Natural killer cell (primary cell): ENCODE measurements at regions not wholly inside any gene's neighbourhood (a gene's known extent, or its start where the extent isn't known, plus 50 kb on each side); places are given as distances from the start of the nearest gene placed in this dataset.

ENCODE experiments used
- ATAC-seq, 3 donors: fragments of 150-1000 bp in 2 of 3; fragments of 200-7000 bp in 1 of 3; cut with Tn5 transposase; 1 replicate in 1 of 3; 2 replicates in 2 of 3; pipeline ENCODE4 v1.10.0; 2021; ENCODE audit warnings: mild to moderate bottlenecking in 2 of 3, moderate library complexity in 2 of 3
- DNase-seq, 2 donors: peaks; one replicate each; pipeline versions ENCODE4 v3.0.0 to v3.0.0-alpha.2; 2013 to 2021; ENCODE audit warnings: mixed read lengths in 1 of 2
- H3K27ac ChIP-seq: one replicate; pipeline ENCODE4 v1.5.1; 2013; ENCODE audit warnings: mild to moderate bottlenecking, low read length
- H3K27me3 ChIP-seq: one replicate; pipeline ENCODE4 v1.6.1; 2013; ENCODE audit warnings: low read length; ENCODE audit not compliant: control insufficient read depth, insufficient read depth
- H3K36me3 ChIP-seq: one replicate; pipeline ENCODE4 v1.6.1; 2013; ENCODE audit warnings: low read length; ENCODE audit not compliant: control insufficient read depth, insufficient read depth
- H3K4me1 ChIP-seq: one replicate; pipeline ENCODE4 v1.6.1; 2013; ENCODE audit warnings: low read length; ENCODE audit not compliant: control insufficient read depth, insufficient read depth
- H3K4me3 ChIP-seq: one replicate; pipeline ENCODE4 v1.5.1; 2013; ENCODE audit warnings: low read length
- H3K9me3 ChIP-seq: one replicate; pipeline ENCODE4 v1.6.1; 2013; ENCODE audit warnings: low read length; ENCODE audit not compliant: control insufficient read depth, insufficient read depth
- H3K27ac Mint-ChIP-seq, 2 donors: one replicate each; pipeline ENCODE4 v1.8.0; 2022; ENCODE audit warnings: mild to moderate bottlenecking in 2 of 2, mixed read lengths in 2 of 2, moderate library complexity in 1 of 2
- H3K27me3 Mint-ChIP-seq, 2 donors: one replicate each; pipeline ENCODE4 v1.8.0; 2022; ENCODE audit warnings: low read depth in 2 of 2, mixed read lengths in 2 of 2
- H3K36me3 Mint-ChIP-seq: one replicate; pipeline ENCODE4 v1.8.0; 2022; ENCODE audit warnings: mixed read lengths
- H3K4me1 Mint-ChIP-seq, 2 donors: one replicate each; pipeline ENCODE4 v1.8.0; 2022; ENCODE audit warnings: mixed read lengths in 2 of 2
- H3K4me3 Mint-ChIP-seq: one replicate; pipeline ENCODE4 v1.8.0; 2022; ENCODE audit warnings: mild to moderate bottlenecking, moderate library complexity, mixed read lengths
- H3K9me3 Mint-ChIP-seq, 2 donors: one replicate each; pipeline ENCODE4 v1.8.0; 2022; ENCODE audit warnings: mixed read lengths in 2 of 2
- WGBS: methylation state at CpG from one replicate; pipeline ENCODE4 v1.1.7; 2013; ENCODE audit warnings: missing lambda C conversion rate; ENCODE audit not compliant: insufficient coverage; 5-methylcytosine and 5-hydroxymethylcytosine counted together
- intact Hi-C: fragments of 100-400 bp; cut with micrococcal nuclease; formaldehyde crosslinking; loops from one replicate; pipeline ENCODE4 v1.14.2; 2022
- TF ChIP-seq, protein P1 (sequence below): fragments of 200-600 bp; IDR thresholded peaks from one replicate; pipeline ENCODE4 v1.8.0; 2022; ENCODE audit warnings: antibody characterized with exemption

DNA sequence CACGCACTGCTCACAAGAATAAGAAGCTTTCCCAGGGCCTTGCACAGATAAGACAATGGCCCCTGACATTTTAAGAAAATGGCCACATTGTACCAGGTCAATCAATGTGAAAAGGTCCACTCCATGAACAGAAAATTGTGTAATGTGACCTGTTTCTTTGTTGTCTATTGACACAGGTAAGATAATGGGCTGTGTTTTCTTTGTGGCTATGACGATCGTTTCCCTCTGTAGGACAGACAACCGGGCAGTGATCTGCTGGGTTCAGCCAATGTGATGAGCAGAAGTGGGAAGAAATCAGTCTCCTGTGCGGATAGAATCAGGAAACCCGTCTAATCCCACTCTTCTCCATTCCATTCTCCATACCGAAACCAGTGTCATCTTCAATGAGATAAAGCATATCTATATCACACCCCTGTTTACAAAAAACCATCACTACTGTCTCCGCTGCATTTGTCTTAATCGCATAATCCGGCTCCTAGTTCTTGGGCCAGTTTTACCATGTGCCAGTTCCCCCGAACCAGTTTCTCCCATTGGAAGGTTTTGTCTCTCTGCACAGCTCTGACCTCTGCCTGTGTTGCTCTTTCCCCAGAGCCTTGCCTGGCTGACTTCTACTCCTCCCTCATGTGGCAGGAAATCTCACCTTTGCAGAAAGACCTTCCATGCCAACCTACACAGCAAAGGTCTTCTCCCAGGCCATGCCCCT lies 66.9 kb upstream of the ATF7IP2 start:
- H3K4me1 ChIP-seq: no peaks in the 10 kb centered on the region
- H3K36me3 ChIP-seq: no peaks in the 10 kb centered on the region
- no peak for ATAC-seq
- H3K27ac ChIP-seq: no peak overlapping the region
- Mint-ChIP-seq H3K36me3 (no peaks in the 10 kb centered on the region), H3K4me1 (peaks cover 0 to 14% of the 10 kb centered on the region in 2 donors), H3K27ac (peak overlapping the region; percentile 42 to 45), H3K4me3 (no peak overlapping the region), H3K27me3 (no peaks in the 10 kb centered on the region), H3K9me3 (no peaks in the 10 kb centered on the region)
- H3K4me3 ChIP-seq: no peak overlapping the region
- no peaks in the 10 kb centered on the region for H3K27me3 ChIP-seq
- H3K9me3 ChIP-seq: no peaks in the 10 kb centered on the region
- intact Hi-C loops: no loop called here
- DNase-seq: no peak
- 86% methylated on average over 11 of the region's 11 CpGs for WGBS
- TF ChIP-seq, protein P1, sequence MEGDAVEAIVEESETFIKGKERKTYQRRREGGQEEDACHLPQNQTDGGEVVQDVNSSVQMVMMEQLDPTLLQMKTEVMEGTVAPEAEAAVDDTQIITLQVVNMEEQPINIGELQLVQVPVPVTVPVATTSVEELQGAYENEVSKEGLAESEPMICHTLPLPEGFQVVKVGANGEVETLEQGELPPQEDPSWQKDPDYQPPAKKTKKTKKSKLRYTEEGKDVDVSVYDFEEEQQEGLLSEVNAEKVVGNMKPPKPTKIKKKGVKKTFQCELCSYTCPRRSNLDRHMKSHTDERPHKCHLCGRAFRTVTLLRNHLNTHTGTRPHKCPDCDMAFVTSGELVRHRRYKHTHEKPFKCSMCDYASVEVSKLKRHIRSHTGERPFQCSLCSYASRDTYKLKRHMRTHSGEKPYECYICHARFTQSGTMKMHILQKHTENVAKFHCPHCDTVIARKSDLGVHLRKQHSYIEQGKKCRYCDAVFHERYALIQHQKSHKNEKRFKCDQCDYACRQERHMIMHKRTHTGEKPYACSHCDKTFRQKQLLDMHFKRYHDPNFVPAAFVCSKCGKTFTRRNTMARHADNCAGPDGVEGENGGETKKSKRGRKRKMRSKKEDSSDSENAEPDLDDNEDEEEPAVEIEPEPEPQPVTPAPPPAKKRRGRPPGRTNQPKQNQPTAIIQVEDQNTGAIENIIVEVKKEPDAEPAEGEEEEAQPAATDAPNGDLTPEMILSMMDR: no peak

DNA sequence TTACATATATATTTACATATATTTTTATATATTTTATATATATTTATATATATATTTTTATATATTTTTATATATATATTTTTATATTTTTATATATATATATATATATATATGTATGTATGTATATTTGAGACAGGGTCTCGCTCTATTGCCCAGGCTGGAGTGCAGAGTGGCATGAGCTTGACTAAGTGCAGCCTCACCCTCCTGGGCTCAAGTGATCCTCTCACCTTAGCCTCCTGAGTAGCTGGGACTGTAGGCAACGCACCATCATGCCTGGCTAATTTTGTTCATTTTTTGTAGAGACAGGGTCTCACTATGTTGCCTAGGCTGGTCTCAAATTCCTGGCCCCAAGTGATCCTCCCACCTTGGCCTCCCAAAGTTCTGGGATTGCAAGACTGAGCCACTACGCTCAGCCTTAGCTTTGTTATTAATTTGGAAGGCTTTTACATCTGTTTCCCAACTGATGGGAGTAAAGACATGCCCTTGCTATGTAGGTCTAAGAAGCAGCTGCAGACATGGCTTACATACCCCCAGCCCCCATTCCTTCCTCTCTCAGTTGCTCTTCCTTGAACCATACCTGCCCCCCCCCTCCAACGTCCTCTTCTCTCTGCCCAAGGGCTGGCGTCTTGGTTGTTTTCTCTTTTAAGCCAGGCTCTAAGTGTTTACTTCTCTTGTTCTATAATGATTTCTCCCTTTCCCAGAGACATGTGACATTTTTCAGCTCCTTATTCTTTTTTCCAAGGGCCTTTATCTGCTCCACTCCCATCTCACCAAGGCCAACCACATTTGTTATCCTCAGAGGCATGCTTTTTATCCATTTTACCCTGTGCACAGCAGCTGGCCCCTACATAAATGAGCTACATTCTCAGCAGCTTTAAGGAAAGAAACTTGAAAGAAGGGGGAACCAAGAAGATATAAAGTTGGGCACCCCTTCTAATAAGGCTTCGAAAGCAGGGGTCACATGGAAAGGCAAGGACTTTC lies 64.2 kb upstream of the ATF7IP2 start:
- Histone ChIP-seq H3K9me3 (no peaks in the 10 kb centered on the region), H3K4me1 (no peaks in the 10 kb centered on the region), H3K27me3 (no peaks in the 10 kb centered on the region), H3K4me3 (no peak overlapping the region), H3K36me3 (no peaks in the 10 kb centered on the region), H3K27ac (no peak overlapping the region)
- Mint-ChIP-seq H3K36me3 (no peaks in the 10 kb centered on the region), H3K27me3 (no peaks in the 10 kb centered on the region), H3K4me3 (no peak overlapping the region), H3K4me1 (peaks cover 0 to 10% of the 10 kb centered on the region in 2 donors), H3K27ac (no peak overlapping the region), H3K9me3 (no peaks in the 10 kb centered on the region)
- TF ChIP-seq, protein P1: no peak
- ATAC-seq (no peak), DNase-seq (no peak)
- intact Hi-C loops: no loop called here
- 82% methylated on average over 6 of the region's 6 CpGs for WGBS

DNA sequence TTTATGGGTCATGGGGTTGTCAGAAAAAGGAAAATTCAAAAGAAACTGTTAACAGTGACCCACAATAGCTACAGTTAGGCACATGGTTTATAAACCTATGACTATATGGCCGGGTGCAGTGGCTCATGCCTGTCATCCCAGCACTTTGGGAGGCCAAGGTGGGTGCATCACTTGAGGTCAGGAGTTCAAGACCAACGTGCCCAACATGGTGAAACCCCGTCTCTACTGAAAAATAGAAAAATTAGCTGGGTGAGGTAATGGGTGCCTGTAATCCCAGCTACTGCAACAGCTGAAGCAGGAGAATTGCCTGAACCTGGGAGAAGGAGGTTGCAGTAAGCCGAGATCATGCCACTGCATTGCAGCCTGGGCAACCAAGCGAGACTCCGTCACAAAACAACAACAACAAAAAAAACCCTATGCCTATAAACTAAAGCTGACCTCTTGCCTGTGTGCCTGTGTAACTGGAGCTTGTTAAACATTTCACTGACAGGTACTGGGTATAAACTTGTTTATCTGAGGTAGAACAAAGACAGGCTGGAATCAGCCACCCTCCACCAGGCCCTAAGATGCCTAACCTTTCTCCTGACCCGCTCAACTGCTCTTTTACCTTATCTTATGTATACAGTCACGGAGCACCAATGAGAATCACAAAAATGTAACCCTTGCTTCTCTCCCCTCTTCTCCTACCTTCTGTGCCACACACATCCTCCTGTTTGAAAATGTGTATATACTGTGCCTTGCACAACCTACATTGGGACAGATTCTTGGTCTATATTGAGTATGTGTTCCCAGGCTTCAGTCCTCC lies 62.9 kb upstream of the ATF7IP2 start:
- H3K27me3 ChIP-seq: no peaks in the 10 kb centered on the region
- peaks cover 0 to 10% of the 10 kb centered on the region in 2 donors for H3K4me1 Mint-ChIP-seq
- TF ChIP-seq, protein P1: no peak
- no peak overlapping the region for H3K4me3 Mint-ChIP-seq
- no peak for DNase-seq
- no peak overlapping the region for H3K27ac ChIP-seq
- no peak overlapping the region for H3K4me3 ChIP-seq
- no peaks in the 10 kb centered on the region for H3K27me3 Mint-ChIP-seq
- no peaks in the 10 kb centered on the region for H3K9me3 ChIP-seq
- H3K27ac Mint-ChIP-seq: no peak overlapping the region
- intact Hi-C loops: no loop called here
- no peaks in the 10 kb centered on the region for H3K36me3 Mint-ChIP-seq
- 93% methylated on average over 5 of the region's 8 CpGs for WGBS
- no peaks in the 10 kb centered on the region for H3K4me1 ChIP-seq
- H3K9me3 Mint-ChIP-seq: no peaks in the 10 kb centered on the region
- no peak for ATAC-seq
- H3K36me3 ChIP-seq: no peaks in the 10 kb centered on the region
